NT2/D1 (cell line): ENCODE measurements at regions not wholly inside any gene's neighbourhood (a gene's known extent, or its start where the extent isn't known, plus 50 kb on each side); places are given as distances from the start of the nearest gene placed in this dataset.

Source experiments
- DNase-seq: peaks from one replicate; pipeline ENCODE4 v3.0.0-alpha.2; 2011; ENCODE audit warnings: low read depth, low spot score
- H3K27me3 ChIP-seq: 2 replicates; pipeline ENCODE4 v1.6.0; 2011; ENCODE audit warnings: mild to moderate bottlenecking; ENCODE audit not compliant: insufficient read length, insufficient read depth
- H3K36me3 ChIP-seq: 2 replicates; pipeline ENCODE4 v1.6.1; 2011; ENCODE audit warnings: mild to moderate bottlenecking, low read length, mixed read lengths; ENCODE audit not compliant: insufficient read depth, insufficient read length
- H3K4me1 ChIP-seq: 2 replicates; pipeline ENCODE4 v1.5.1; 2011; ENCODE audit not compliant: insufficient read depth, insufficient read length
- H3K4me3 ChIP-seq: 2 replicates; pipeline ENCODE4 v1.5.1; 2011; ENCODE audit warnings: low read depth; ENCODE audit not compliant: insufficient read length
- H3K9ac ChIP-seq: 2 replicates; pipeline ENCODE4 v1.6.0; 2011; ENCODE audit warnings: low read depth; ENCODE audit not compliant: insufficient read length
- H3K9me3 ChIP-seq: 2 replicates; pipeline ENCODE4 v1.5.1; 2011; ENCODE audit warnings: mild to moderate bottlenecking, low read length; ENCODE audit not compliant: insufficient read depth
- SUZ12 ChIP-seq: IDR thresholded peaks from 2 replicates; pipeline ENCODE4 v1.6.1; 2011; ENCODE audit not compliant: insufficient read length, insufficient read depth; ENCODE audit errors: extremely low read depth
- YY1 ChIP-seq: IDR thresholded peaks from 2 replicates; pipeline ENCODE4 v1.6.1; 2011; ENCODE audit not compliant: insufficient read length, insufficient read depth
- ZNF274 ChIP-seq: IDR thresholded peaks from 2 replicates; pipeline ENCODE4 v1.6.1; 2011; ENCODE audit warnings: mild to moderate bottlenecking, low read depth, low read length

- no peaks in the 10 kb centered on the region for H3K27me3 ChIP-seq
- H3K4me1 ChIP-seq, result no peaks in the 10 kb centered on the region
- no peak for DNase-seq
- H3K36me3 ChIP-seq, result no peaks in the 10 kb centered on the region
- no peak overlapping the region for H3K4me3 ChIP-seq
- no peaks in the 10 kb centered on the region for H3K9me3 ChIP-seq
- TF ChIP-seq SUZ12 (no peak), ZNF274 (no peak), YY1 (no peak)
- H3K9ac ChIP-seq, result no peak overlapping the region
These were observed 147.1 kb upstream of the IRS2 start for GRCh38 chr13:109933476-109933875.

DNA sequence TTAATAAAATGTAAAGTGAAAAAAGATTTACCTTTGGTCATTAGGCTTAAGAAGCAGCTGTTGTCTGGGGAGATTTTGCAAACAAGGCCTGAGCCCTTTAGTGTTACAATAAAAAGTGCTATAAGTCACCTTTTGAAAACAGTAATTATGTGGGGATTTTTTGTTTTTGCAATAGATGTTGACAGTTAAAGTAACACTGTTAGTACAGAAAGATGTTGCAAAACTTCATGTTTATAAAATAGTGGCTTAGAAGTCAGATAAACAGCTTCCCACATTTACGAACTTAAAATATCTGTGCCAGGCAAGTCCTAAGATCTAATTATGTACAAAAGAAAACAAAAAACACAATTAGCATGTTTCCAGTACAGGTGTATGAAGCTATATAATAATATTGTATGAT is 138.0 kb upstream of the IRS2 start:
- TF ChIP-seq ZNF274 (no peak), SUZ12 (no peak), YY1 (no peak)
- Histone ChIP-seq H3K4me1 (no peaks in the 10 kb centered on the region), H3K27me3 (no peaks in the 10 kb centered on the region), H3K9ac (no peak overlapping the region), H3K9me3 (peaks cover 11% of the 10 kb centered on the region; the same call in 1 of the 2 replicates), H3K4me3 (no peak overlapping the region), H3K36me3 (no peaks in the 10 kb centered on the region)
- no peak for DNase-seq

DNA sequence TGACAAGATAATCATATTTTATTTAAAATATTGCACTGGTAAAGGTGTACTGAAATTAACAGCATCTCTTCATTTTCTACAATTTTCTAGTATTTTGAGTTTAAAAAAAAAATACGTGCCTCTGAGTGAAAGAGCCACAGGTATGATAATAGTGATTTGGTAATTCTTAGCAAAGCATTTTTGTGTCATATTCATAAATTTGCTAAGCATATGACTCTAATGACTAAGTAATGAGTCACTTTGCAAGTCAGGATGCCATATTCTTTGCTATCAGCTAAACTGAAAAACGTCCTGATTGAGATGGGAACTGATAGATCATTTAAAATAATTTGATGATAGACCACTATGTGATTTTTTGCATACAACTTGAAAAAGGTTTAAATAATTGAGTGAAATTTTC is 136.1 kb upstream of the IRS2 start:
- Histone ChIP-seq H3K4me1 (no peaks in the 10 kb centered on the region), H3K4me3 (no peak overlapping the region), H3K36me3 (no peaks in the 10 kb centered on the region), H3K9ac (no peak overlapping the region), H3K27me3 (no peaks in the 10 kb centered on the region), H3K9me3 (peaks cover 11% of the 10 kb centered on the region; the same call in 1 of the 2 replicates)
- TF ChIP-seq YY1, result no peak
- no peak for TF ChIP-seq ZNF274
- no peak for TF ChIP-seq SUZ12
- no peak for DNase-seq

- no peaks in the 10 kb centered on the region for H3K27me3 ChIP-seq
These were observed 133.5 kb upstream of the IRS2 start for GRCh38 chr13:109919715-109920375.

DNA sequence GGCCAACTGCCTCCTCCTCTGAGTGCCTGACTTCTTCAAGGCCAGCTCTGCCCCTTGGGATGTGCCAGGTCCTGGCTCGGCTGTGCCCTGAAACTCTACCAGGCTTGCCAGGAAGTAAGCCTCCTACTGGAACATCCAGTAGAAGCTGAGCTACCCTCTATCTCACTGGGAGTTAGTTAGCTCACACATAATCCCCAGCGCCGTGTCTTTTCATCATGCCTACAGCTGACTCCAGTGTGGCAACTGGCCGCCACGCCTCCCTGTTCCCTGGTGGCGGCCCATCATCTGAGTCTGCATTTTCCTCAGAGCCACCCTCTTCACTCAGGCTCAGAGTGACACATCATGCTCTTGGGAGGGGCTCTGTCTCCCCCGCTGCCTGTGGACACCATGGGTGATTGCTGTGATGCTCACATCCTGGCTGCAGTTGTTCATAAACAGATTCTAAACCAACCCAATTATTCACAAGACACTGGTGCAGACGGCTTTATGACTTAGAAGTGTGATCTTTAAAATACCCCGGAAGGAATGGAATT is 131.9 kb upstream of the IRS2 start:
- H3K9me3 ChIP-seq, result no peaks in the 10 kb centered on the region
- no peaks in the 10 kb centered on the region for H3K4me1 ChIP-seq
- no peaks in the 10 kb centered on the region for H3K36me3 ChIP-seq
- no peak overlapping the region for H3K4me3 ChIP-seq
- TF ChIP-seq YY1, result no peak
- TF ChIP-seq ZNF274, result no peak
- no peak for TF ChIP-seq SUZ12
- no peak for DNase-seq
- H3K27me3 ChIP-seq, result no peaks in the 10 kb centered on the region
- H3K9ac ChIP-seq, result no peak overlapping the region

More at GRCh38 chr13:109919715-109920375, 133.5 kb upstream of the IRS2 start:
- no peak overlapping the region for H3K4me3 ChIP-seq
- DNase-seq, result no peak
- H3K9me3 ChIP-seq, result no peaks in the 10 kb centered on the region
- no peaks in the 10 kb centered on the region for H3K4me1 ChIP-seq
- H3K36me3 ChIP-seq, result no peaks in the 10 kb centered on the region
- H3K9ac ChIP-seq, result no peak overlapping the region
- TF ChIP-seq SUZ12 (no peak), YY1 (no peak), ZNF274 (no peak)

- no peak for DNase-seq
- TF ChIP-seq SUZ12 (no peak), YY1 (no peak), ZNF274 (no peak)
These were observed 131.0 kb upstream of the IRS2 start for GRCh38 chr13:109917422-109917821.

GRCh38 chr13:109913936-109914510 is 127.6 kb upstream of the IRS2 start:
- H3K4me1 ChIP-seq, result no peaks in the 10 kb centered on the region
- H3K4me3 ChIP-seq, result no peak overlapping the region
- no peak overlapping the region for H3K9ac ChIP-seq
- no peak for DNase-seq
- no peaks in the 10 kb centered on the region for H3K27me3 ChIP-seq
- H3K9me3 ChIP-seq, result no peaks in the 10 kb centered on the region
- no peaks in the 10 kb centered on the region for H3K36me3 ChIP-seq
- no peak for TF ChIP-seq YY1
- no peak for TF ChIP-seq ZNF274
- no peak for TF ChIP-seq SUZ12

More at GRCh38 chr13:109917422-109917821, 131.0 kb upstream of the IRS2 start:
- no peaks in the 10 kb centered on the region for H3K9me3 ChIP-seq
- no peaks in the 10 kb centered on the region for H3K36me3 ChIP-seq
- no peak overlapping the region for H3K9ac ChIP-seq
- H3K4me3 ChIP-seq, result no peak overlapping the region
- no peaks in the 10 kb centered on the region for H3K27me3 ChIP-seq
- no peaks in the 10 kb centered on the region for H3K4me1 ChIP-seq
